B cell (primary cell): ENCODE measurements at regions not wholly inside any gene's neighbourhood (a gene's known extent, or its start where the extent isn't known, plus 50 kb on each side); places are given as distances from the start of the nearest gene placed in this dataset.

ENCODE experiments used
- ATAC-seq: fragments of 200-7000 bp; cut with Tn5 transposase; one replicate; pipeline ENCODE4 v1.10.0; 2021; ENCODE audit warnings: low read depth, mild to moderate bottlenecking, moderate number of reproducible peaks, moderate library complexity
- CTCF ChIA-PET: fragments of 350-600 bp; sonication (Branson Sonifier 250); formaldehyde crosslinking; loops from one replicate; lab custom pipeline; 2021; ENCODE audit warnings: antibody characterized with exemption, inconsistent platforms; lab: Charles Lee
- POLR2A ChIA-PET: fragments of 350-600 bp; sonication (Branson Sonifier 250); formaldehyde crosslinking; loops from one replicate; lab custom pipeline; 2021; ENCODE audit warnings: antibody characterized with exemption; lab: Charles Lee
- DNase-seq: peaks from one replicate; pipeline ENCODE4 v3.0.0; 2013
- H2AFZ ChIP-seq: 2 replicates; pipeline ENCODE4 v1.6.1; 2012; ENCODE audit warnings: mild to moderate bottlenecking, low read depth, low read length; ENCODE audit not compliant: insufficient read depth, poor library complexity, severe bottlenecking
- H3K27ac ChIP-seq, 2 donors: 1 replicate in 1 of 2; 2 replicates in 1 of 2; pipeline ENCODE4 v1.5.1; 2012 to 2013; ENCODE audit warnings: low read length in 2 of 2, mild to moderate bottlenecking in 2 of 2, moderate library complexity in 1 of 2
- H3K27me3 ChIP-seq, 4 experiments: fragments of 200-600 bp in 1 of 4; sonication (generic) in 1 of 4; replicated peaks in 1 of 4; 1 replicate in 2 of 4; 2 replicates in 2 of 4; pipeline versions ENCODE4 v1.6.1 to v1.7.0; 2013 to 2016; ENCODE audit warnings: low read length in 3 of 4, mild to moderate bottlenecking in 2 of 4, mixed read lengths in 1 of 4, moderate library complexity in 1 of 4; ENCODE audit not compliant: insufficient read depth in 4 of 4, control insufficient read depth in 3 of 4; ENCODE audit errors: control extremely low read depth in 1 of 4
- H3K36me3 ChIP-seq, 2 experiments: replicated peaks in 1 of 2; 1 replicate in 1 of 2; 2 replicates in 1 of 2; pipeline versions ENCODE4 v1.6.1 to v1.7.1; 2013; ENCODE audit warnings: low read length in 1 of 2; ENCODE audit not compliant: insufficient read depth in 2 of 2, control insufficient read depth in 1 of 2; ENCODE audit errors: control extremely low read depth in 1 of 2, extremely low read depth in 1 of 2
- H3K4me1 ChIP-seq, 2 donors: fragments of 200-600 bp in 1 of 2; sonication (generic) in 1 of 2; 1 replicate in 1 of 2; 2 replicates in 1 of 2; pipeline versions ENCODE4 v1.5.1 to v1.6.1; 2013 to 2017; ENCODE audit warnings: low read length in 2 of 2; ENCODE audit not compliant: control insufficient read depth in 2 of 2, insufficient read depth in 2 of 2
- H3K4me2 ChIP-seq: replicated peaks from 2 replicates; pipeline ENCODE3; 2012; ENCODE audit warnings: mild to moderate bottlenecking, low read depth, low read length; ENCODE audit not compliant: poor library complexity, severe bottlenecking
- H3K4me3 ChIP-seq, 5 experiments: fragments of 200-600 bp in 1 of 5; sonication (generic) in 1 of 5; 1 replicate in 3 of 5; 2 replicates in 2 of 5; pipeline versions ENCODE4 v1.5.1 to v1.7.0; 2011 to 2016; ENCODE audit warnings: low read length in 4 of 5, mild to moderate bottlenecking in 4 of 5, low read depth in 2 of 5, control low read depth in 1 of 5, moderate library complexity in 1 of 5; ENCODE audit not compliant: insufficient read depth in 1 of 5; ENCODE audit errors: control extremely low read depth in 1 of 5, extremely low read depth in 1 of 5
- H3K79me2 ChIP-seq: fragments of 200-600 bp; sonication (generic); one replicate; pipeline ENCODE4 v1.6.0; 2016; ENCODE audit warnings: low read length; ENCODE audit not compliant: control insufficient read depth, insufficient read depth
- H3K9ac ChIP-seq: fragments of 200-600 bp; sonication (generic); 2 replicates; pipeline ENCODE4 v1.6.1; 2017; ENCODE audit warnings: mild to moderate bottlenecking, low read length, moderate library complexity
- H3K9me3 ChIP-seq, 3 donors: one replicate each; pipeline versions ENCODE4 v1.6.1 to v1.7.1; 2013; ENCODE audit warnings: low read length in 2 of 3; ENCODE audit not compliant: control insufficient read depth in 2 of 3, insufficient read depth in 1 of 3; ENCODE audit errors: control extremely low read depth in 1 of 3
- H4K20me1 ChIP-seq: 2 replicates; pipeline ENCODE4 v1.6.0; 2012; ENCODE audit warnings: mild to moderate bottlenecking, low read length; ENCODE audit not compliant: insufficient read depth, control insufficient read depth, poor library complexity, severe bottlenecking
- H3K27ac Mint-ChIP-seq: one replicate; pipeline ENCODE4 v1.8.0; 2021; ENCODE audit warnings: mixed read lengths
- H3K27me3 Mint-ChIP-seq: one replicate; pipeline ENCODE4 v1.8.0; 2021; ENCODE audit warnings: mixed read lengths
- H3K4me1 Mint-ChIP-seq: one replicate; pipeline ENCODE4 v1.8.0; 2021; ENCODE audit warnings: mixed read lengths
- H3K4me3 Mint-ChIP-seq: one replicate; pipeline ENCODE4 v1.8.0; 2021; ENCODE audit warnings: mixed read lengths
- H3K9me3 Mint-ChIP-seq: one replicate; pipeline ENCODE4 v1.8.0; 2022; ENCODE audit warnings: mixed read lengths; ENCODE audit not compliant: insufficient read depth
- EZH2 ChIP-seq: IDR thresholded peaks from 2 replicates; pipeline ENCODE4 v1.6.1; 2012; ENCODE audit warnings: borderline replicate concordance, low read depth, mild to moderate bottlenecking, moderate library complexity, low read length; ENCODE audit not compliant: insufficient read depth, poor library complexity, severe bottlenecking
- WGBS: methylation state at CpG from one replicate; pipeline ENCODE4 v1.1.5; 2013; ENCODE audit warnings: missing lambda C conversion rate; ENCODE audit not compliant: insufficient coverage; 5-methylcytosine and 5-hydroxymethylcytosine counted together
- intact Hi-C: fragments of 100-400 bp; cut with micrococcal nuclease; formaldehyde crosslinking; loops from one replicate; pipeline ENCODE4 v1.10.0; 2022
- TF ChIP-seq, protein P1 (sequence below): fragments of 200-600 bp; IDR thresholded peaks from one replicate; pipeline ENCODE4 v1.8.0; 2022; ENCODE audit warnings: antibody characterized with exemption, mild to moderate bottlenecking

DNA sequence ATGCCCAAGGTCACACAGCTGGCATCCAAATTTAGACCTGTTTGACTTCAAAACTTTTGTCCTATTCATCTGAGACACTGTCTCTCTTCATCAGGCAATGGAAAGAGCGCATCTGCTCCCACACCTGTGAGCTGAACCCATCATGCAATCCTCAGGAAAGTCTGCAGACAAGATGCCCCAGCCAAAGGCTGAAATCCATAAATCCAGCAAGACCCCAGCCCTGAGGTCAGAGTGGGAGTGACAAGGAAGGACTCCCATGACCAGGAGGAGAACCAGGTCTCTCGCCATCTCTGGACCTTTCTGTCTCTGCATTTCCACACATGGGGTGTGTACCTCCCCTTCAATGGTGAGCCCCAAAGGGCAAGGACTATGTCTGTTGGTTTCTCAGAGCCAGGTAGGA lies 83.6 kb upstream of the HMGXB4 start:
- no peak overlapping the region for H3K27ac ChIP-seq
- no peak overlapping the region for H3K4me3 ChIP-seq
- peaks cover 0 to 3% (median 0%) of the 10 kb centered on the region in 4 experiments for H3K27me3 ChIP-seq
- ChIA-PET POLR2A (no interaction called here), CTCF (no interaction called here)
- DNase-seq (no peak), ATAC-seq (no peak)
- H2AFZ ChIP-seq, result no peak overlapping the region
- TF ChIP-seq, protein P1, sequence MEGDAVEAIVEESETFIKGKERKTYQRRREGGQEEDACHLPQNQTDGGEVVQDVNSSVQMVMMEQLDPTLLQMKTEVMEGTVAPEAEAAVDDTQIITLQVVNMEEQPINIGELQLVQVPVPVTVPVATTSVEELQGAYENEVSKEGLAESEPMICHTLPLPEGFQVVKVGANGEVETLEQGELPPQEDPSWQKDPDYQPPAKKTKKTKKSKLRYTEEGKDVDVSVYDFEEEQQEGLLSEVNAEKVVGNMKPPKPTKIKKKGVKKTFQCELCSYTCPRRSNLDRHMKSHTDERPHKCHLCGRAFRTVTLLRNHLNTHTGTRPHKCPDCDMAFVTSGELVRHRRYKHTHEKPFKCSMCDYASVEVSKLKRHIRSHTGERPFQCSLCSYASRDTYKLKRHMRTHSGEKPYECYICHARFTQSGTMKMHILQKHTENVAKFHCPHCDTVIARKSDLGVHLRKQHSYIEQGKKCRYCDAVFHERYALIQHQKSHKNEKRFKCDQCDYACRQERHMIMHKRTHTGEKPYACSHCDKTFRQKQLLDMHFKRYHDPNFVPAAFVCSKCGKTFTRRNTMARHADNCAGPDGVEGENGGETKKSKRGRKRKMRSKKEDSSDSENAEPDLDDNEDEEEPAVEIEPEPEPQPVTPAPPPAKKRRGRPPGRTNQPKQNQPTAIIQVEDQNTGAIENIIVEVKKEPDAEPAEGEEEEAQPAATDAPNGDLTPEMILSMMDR, result no peak
- no peak for TF ChIP-seq EZH2
- H3K4me2 ChIP-seq, result no peak overlapping the region
- H3K36me3 ChIP-seq, result no peaks in the 10 kb centered on the region
- H3K9me3 ChIP-seq, result peaks cover 0 to 4% (median 0%) of the 10 kb centered on the region in 3 donors
- WGBS, result 100% methylated on average over 1 of the region's 2 CpGs
- Mint-ChIP-seq H3K9me3 (no peaks in the 10 kb centered on the region), H3K27me3 (peaks cover 34% of the 10 kb centered on the region), H3K4me3 (no peak overlapping the region), H3K27ac (no peak overlapping the region), H3K4me1 (no peaks in the 10 kb centered on the region)
- H3K79me2 ChIP-seq, result no peaks in the 10 kb centered on the region
- no peaks in the 10 kb centered on the region for H4K20me1 ChIP-seq
- intact Hi-C loops, result no loop called here
- H3K4me1 ChIP-seq, result no peaks in the 10 kb centered on the region
- no peak overlapping the region for H3K9ac ChIP-seq

DNA sequence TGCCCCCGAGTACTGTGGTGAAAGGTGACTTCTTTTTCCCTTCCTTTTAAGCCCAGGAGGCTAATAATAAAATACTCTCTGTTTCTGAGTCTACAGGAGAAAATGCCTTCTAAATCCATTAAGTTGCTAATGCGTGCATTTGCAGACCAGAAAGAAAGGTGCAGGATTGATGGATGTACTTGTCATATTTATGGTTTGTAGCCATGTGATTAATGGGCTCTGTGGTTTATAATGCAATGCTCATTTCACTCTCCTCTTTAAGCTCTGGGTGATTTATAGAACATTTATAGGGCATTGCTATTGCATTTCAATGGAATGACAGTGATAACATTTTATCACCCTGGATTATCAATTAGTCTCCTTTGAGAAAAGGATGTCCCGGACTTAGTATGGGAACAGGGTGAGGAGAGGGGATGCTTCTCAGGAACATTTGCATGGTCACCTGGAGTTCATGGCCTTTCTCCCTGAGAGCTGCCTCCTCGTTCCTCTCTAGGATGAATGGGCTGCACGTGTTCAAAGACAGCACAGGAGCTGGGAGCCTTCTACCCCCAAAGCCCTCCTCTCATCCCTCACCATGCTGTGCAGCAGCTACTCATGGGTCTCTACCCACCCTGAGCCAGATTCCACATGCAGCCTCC lies 82.8 kb upstream of the HMGXB4 start:
- no peaks in the 10 kb centered on the region for H3K4me1 Mint-ChIP-seq
- no peak overlapping the region for H3K27ac ChIP-seq
- no peak overlapping the region for H3K27ac Mint-ChIP-seq
- intact Hi-C loops, result no loop called here
- H3K9me3 ChIP-seq, result peaks cover 0 to 4% (median 0%) of the 10 kb centered on the region in 3 donors
- no peaks in the 10 kb centered on the region for H4K20me1 ChIP-seq
- ChIA-PET POLR2A (no interaction called here), CTCF (no interaction called here)
- peaks cover 0 to 3% (median 0%) of the 10 kb centered on the region in 4 experiments for H3K27me3 ChIP-seq
- no peaks in the 10 kb centered on the region for H3K79me2 ChIP-seq
- H3K4me3 Mint-ChIP-seq, result no peak overlapping the region
- ATAC-seq (no peak), DNase-seq (no peak)
- no peak overlapping the region for H3K4me3 ChIP-seq
- no peak overlapping the region for H3K9ac ChIP-seq
- no peak for TF ChIP-seq EZH2
- TF ChIP-seq, protein P1, result no peak
- H3K36me3 ChIP-seq, result no peaks in the 10 kb centered on the region
- no peaks in the 10 kb centered on the region for H3K4me1 ChIP-seq
- H3K4me2 ChIP-seq, result no peak overlapping the region
- H2AFZ ChIP-seq, result no peak overlapping the region
- peaks cover 37% of the 10 kb centered on the region for H3K27me3 Mint-ChIP-seq
- no peaks in the 10 kb centered on the region for H3K9me3 Mint-ChIP-seq
- WGBS, result 60% methylated on average over 3 of the region's 5 CpGs
